ENCODE measurements at regions not wholly inside any gene's neighbourhood (a gene's known extent, or its start where the extent isn't known, plus 50 kb on each side); places are given as distances from the start of the nearest gene placed in this dataset.

DNA sequence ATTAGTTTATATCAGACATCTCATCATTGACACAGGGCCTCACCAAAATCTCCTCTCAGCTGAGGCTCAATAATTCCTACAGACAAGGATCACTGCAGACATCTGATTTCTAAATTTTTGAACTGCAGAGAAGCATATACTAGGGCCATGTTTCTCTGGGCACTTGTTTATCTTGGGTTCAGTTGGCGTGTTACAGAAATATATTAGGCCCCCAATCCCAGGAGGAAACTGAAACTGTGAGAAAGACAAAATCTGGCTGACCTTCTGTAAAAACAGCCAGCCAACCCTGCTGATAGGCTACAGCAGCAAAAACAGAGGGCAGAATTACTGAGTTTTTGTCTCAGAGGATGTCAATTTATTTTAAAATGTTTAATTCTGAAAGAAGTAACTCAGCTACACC lies 634.6 kb downstream of the ETNK1 start:
- TF ChIP-seq EZH2 (IDR thresholded peaks at IDR 0.05; ENCODE audit: insufficient read depth, poor library complexity, severe bottlenecking) = no peak
- TF ChIP-seq EZH2phosphoT487 (IDR thresholded peaks at IDR 0.05; ENCODE audit: insufficient read depth, low read depth) = no peak

Data from GM23248 (cell line).